Activated CD4-positive, alpha-beta T cell treated with anti-CD3 and anti-CD28 coated beads for 4 hours (primary cell): ENCODE measurements at regions not wholly inside any gene's neighbourhood (a gene's known extent, or its start where the extent isn't known, plus 50 kb on each side); places are given as distances from the start of the nearest gene placed in this dataset.

Source experiments
- DNase-seq, 2 donors: peaks; one replicate each; pipeline ENCODE4 v3.0.0-alpha.2; 2020

DNA sequence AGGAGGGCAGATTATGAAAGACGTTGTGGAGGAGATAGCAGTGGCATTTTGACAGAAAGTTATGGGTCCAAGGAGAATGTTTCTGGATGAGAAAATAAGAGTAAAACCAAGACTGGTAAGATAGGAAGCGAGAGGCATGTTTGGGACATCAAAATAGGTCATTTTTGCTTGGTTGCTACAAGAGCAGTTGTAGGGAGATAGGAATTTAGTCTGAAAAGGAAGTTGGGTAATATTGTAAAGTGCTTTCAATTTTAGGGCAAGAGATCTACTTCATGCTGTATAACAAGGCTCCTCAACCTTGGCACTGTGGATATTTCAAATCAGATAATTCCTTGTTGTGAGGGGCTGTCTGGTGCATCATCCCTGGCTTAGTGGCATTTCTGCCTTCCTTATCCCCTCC lies 118.0 kb upstream of the DPH6 start:
- no peak for DNase-seq

DNA sequence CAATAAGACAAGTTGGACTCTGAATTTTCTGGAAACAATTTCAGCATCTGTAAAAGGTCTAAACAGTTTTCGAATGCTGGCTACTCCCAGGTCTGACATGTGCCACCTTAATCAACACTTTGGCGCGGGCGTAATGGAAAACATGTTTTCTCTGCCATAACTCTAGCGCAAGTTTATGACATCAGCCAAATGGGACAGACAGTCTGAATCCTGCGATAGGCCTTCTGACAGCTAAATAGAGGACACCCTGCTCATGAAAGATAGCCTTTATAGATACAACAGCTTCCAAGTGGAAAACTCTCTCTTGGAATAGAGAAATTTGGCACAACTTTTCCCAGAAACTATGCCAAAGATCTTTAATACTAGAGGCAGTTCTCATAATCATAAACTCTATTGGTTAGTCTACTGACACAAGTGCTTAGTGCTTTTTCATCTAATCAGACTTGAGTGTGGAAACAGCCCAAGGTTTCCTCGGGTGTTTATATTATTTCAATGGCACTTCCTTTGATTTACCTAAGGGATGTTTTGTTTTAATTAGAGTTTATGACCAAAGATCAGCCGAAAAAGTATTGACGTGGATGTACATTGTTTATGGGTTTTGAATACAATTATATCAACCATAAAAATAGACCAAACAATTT lies 120.1 kb upstream of the DPH6 start:
- no peak for DNase-seq

DNA sequence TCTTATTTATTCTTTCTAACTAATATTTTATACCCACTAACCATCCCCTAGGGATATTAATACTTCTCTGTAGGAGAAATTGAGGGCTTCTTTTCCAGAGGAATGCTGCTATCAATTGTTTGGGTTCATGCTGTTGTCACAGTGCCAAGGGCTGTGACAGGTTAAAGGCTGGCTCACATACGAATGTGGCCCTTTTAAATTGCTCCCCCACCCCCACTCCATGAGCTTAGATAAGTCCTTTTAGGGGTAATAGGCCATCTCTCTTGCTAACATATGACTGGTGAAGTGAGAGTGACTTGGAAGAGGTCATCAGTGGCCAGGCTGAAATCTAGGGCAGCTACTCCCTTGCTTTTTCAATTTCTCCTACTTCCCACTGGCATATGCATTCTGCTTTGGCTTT lies 121.9 kb upstream of the DPH6 start:
- DNase-seq, result no peak

DNA sequence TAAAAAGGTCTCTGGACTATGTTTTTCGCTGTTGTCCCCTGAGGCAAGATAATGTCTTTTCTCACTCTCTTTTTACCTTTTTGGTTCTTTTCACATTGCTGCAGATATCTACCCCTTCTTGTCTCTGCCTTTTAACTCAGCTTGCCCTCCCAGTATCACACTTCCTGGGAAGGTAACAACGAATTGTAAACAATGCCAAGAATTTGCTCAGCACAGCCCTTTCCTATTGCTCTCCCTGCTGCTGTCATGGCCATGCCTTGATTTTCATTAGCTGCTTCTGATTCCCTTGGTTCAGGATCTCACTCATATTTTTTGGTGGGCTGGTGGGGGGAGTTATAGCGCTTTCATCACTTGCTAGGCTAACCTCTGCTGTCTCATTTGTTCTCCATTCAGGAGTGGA lies 123.1 kb upstream of the DPH6 start:
- DNase-seq, result no peak

DNA sequence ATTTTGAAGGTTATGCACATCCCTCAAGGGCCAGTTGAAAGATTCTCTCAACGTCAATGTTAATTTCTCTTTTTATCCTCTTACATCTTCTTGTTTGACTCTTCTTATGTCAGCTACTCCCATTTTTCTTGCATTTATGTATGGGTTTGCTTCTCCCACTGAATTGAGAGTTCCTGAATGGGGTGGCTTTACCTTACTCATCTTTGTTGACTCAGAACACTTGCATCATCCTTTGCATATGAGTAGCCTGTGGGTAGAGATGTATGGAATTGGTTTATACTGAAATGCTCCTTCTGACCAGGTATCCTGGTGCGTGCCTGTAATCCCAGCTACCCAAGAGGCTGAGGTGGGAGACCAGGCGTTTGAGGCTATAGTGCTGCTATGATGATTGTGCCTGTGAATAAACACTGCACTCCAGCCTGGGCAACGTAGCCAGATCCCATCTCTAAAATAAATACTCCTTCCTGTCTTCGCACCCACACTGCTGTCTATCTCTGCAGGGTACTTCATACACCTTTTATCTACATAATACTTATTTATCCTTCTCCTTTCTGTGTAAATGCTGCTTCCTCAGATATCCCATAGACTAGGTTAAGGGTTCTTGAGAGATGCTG lies 123.6 kb upstream of the DPH6 start:
- no peak for DNase-seq

DNA sequence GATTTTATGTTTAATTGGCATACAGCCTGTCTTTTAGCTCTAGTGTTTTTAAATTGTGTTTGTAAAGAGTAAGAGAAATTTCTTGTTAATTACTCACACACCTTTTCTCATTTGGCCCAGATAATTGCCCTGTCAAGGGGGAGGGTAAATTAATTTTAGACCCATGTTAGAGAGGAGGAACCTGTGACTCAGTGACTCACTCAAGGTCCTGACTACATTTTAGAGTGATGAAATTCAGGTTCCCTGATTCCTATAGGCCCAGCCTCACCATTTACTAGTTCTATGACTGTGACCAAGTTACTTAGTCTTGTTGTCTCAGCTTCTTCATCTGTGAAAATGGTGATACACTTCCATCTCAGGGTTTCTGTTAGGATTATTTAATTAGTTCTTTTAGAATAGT lies 125.2 kb upstream of the DPH6 start:
- no peak for DNase-seq

DNA sequence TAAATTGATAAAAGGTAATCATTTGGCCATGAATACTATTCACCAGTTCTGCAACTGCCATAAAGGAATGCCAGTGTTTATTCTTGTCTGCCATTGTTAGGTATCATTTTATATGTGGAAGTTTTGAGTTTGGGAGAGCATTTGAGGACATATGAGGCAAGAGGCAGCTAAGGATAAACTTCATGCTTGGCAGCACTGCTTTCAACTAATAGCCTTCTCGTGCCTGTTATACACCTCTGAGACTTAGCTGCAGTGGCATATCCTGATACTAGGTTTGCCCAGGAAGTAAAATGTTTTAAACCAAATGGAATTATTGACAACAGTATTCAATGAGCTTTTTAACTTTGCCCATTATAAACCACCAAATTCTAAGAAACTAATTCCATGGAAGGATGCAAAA lies 126.0 kb upstream of the DPH6 start:
- DNase-seq, result no peak

DNA sequence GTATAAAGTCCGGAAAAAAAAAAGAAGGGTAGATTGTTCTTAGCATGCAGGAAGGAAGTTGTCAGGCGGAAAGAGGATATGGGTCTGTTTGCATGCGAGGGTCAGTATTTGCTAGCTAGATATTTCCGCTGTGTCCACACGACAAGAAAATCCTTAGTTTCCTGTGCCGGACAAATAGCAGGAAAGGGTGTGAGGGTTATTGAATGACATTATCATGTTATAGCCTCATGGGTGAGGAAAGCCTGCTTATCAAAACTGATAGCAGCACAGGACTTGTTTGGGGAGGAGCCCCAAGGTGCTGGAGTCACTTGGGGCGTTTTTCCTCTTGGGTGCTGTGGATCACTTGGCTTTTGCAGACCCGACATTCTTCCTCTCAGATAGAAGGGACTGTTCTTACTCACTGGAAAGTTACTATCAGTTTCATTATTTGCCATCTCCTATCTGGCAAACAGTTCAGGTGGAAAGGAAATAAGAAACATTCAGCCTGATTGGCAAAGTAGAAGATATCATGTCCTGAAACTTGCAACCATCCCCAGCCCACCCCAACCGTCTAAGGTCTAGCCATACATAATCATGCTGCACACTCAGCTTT lies 127.2 kb upstream of the DPH6 start:
- no peak for DNase-seq

DNA sequence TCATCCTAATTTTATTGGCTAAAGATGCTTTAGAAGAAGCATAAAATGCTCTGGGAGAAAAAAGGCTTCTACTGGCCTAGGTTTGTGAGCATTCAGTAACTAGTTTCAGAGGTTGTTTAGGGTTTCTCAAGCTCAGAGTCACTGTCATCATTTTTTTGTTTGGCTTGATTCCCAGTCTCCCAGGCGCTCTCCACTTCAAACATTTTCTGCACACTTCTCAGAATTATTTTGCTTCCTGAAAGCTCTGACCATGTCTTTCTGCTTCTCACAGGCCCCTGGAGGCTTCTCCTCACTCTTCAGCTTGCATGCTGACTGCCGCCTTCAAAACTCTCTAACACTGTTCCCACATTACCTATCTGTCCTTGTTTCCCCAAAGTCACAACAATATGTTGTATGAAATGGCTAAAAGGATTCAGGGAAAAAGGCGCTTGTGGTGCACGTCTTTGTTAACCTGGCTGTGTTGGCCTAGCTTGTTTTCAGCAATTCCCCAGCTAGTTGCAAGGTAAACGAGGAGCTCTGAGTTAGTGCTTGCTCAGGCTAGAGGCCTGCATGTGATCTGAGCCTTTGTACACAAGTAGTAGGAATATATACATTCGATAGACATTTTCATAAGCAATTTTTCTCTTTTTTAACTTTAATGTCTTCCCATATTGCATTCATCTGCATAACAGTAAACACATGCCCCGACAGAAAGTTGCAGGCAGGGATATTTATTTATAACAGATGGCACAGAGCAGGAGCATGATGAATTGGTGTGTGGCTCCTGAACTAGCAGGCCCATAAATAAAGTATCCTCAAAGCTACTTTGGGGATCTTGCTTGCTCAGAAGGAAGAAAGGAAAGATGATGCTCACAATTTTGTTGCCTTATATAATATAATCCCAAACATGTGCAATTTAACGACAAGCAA lies 129.2 kb upstream of the DPH6 start:
- DNase-seq, result no peak

DNA sequence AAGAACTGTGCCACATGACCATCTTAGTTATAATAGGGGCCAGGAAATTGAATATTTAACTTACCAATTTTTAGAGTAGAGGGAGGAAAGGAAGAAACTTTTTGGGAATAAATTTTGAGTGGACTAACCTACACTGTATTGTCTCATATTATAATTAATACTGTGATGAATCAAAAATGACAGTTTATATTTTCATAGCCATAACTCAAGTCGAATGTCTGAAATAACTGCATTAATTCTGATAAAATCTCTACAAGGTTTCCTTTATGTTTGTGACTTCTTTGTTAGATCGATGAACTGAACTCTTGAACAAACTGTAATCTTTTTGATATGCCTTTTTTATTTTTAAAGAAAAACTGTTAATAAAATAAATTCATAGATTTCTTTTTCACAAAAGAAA lies 132.8 kb upstream of the DPH6 start:
- DNase-seq, result no peak

DNA sequence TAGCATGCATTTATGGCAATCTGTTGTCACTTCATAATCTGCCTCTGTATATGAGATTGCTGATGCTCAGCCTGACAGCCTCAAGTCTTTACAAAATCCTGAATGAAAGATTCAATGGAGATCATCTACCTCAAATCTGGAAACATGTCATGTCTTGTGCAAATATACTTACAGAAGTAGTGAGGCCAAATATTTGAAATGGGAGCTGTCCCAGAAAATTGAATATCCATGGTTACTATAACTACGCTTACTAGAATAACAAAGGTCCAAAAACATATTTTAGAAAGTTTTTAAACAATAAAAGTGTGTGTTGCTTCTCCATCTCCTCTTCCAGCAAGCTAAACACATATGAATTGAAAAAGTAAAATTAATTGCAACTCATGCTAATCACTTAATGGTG lies 133.2 kb upstream of the DPH6 start:
- DNase-seq, result no peak

DNA sequence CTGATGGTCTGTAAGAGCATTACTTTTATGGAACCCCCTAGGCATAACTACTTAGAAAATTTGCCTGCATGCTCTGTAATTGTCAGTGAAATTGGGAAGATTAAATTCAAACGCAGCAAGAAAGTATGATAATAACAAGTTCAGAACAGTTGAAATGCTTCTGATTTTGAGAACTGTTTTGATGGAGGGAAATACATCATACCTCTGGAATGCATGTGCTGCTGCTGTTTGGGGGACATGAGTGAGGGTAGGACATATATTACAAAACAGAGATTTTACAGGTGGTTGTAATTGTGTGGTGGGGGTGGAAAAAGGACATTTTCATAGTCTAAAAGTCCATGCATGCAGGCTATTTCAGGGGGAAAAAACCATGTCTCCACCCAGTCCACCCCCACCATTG lies 135.0 kb upstream of the DPH6 start:
- no peak for DNase-seq

DNA sequence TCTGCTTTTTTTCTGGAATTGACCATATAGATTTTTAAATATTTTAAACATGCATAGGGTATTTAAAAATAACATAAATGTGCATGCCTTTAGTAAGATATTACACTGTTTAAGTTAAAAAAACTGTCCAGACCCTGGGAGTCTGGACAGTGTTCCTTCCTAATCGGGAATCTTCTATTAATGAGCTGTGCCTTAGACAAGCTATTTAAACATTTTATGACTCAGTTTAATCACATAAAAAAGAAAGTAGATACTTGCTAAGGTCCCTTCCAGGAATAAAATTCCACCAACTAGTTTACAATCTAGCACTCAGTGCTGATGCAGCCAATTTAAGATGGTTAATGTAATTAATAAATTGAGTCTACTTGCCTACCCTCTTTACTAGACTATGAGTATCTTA lies 140.4 kb upstream of the DPH6 start:
- no peak for DNase-seq

DNA sequence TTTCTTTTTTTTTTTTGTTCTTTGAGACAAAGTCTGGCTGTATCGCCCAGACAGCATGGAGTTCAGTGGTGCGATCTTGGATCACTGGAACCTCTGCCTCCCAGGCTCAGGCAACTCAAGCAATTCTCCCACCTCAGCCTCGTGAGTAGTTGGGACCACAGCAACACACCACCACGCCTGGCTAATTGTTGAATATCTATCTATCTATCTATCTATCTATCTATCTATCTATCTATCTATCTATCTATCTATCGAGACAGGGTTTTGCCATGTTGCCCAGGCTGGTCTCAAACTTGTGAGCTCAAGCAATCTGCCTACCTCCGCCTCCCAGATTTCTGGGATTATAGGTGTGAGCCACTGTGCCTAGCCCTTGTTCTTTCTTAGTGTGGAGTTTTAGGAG lies 143.3 kb upstream of the DPH6 start:
- DNase-seq, result no peak

DNA sequence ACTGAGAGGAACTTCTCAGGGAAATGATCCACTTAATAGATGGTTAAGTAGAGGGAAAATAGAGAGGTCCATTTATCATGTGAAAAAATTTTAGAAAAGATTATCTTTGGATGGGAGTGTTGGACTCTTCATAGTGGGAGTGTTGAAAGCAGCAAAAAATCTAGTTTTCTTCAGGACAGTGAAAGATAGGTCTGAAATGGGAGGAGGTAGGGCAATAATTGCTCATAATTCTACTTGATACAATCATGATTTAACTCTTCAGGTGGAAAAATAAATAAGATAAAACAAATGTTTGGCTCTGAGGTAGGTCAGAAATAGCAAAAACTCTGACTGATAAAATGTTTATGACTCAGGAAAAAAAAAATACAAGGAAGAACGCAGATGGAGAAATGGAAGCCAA lies 144.1 kb upstream of the DPH6 start:
- no peak for DNase-seq

DNA sequence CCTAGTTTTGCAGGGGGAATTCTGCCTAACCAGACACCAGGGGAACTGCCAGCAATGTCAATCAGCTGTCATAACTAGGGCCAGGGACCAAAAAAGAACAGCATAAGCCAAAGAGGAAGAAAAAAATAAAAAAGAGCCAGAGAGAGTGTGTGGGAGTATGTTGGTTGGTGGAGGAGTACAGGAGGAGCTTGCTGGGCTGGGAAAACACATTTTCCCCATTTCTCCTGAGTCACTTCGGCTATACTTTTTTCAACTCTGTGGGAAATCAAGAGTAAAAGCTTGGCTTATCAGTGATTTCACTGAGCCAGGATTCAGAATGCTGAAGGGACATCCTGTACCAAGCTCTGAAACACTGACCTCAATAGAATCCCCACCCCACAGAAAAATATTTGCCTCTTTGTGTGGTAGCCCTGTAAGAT lies 144.7 kb upstream of the DPH6 start:
- DNase-seq, result no peak

DNA sequence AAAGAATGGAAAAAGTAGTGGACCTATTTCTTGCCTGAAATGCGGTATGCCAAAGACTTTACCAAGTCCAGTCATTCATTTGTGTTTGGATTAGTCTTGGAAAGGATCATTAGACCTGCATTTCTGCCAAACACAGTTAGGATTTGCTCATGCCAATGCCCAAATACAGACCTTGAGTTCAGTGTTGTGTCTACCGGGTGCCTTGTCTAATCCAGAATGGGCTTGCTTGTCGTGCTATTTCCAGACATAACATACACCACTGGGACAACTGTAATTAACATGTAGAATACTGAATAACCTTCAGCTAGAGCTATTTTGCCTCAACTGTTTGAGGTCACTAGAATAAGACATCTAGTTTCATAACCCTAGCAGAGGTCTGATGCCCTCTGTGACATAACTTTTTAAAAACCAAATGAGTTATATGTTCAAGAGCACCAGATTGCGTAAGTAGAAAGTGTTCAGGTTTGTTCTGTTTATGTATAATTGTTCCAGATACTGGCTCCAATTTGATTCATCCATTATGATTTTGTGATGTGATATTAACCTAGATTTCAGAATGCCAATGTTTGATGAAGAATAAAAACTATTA lies 145.3 kb upstream of the DPH6 start:
- DNase-seq, result no peak

DNA sequence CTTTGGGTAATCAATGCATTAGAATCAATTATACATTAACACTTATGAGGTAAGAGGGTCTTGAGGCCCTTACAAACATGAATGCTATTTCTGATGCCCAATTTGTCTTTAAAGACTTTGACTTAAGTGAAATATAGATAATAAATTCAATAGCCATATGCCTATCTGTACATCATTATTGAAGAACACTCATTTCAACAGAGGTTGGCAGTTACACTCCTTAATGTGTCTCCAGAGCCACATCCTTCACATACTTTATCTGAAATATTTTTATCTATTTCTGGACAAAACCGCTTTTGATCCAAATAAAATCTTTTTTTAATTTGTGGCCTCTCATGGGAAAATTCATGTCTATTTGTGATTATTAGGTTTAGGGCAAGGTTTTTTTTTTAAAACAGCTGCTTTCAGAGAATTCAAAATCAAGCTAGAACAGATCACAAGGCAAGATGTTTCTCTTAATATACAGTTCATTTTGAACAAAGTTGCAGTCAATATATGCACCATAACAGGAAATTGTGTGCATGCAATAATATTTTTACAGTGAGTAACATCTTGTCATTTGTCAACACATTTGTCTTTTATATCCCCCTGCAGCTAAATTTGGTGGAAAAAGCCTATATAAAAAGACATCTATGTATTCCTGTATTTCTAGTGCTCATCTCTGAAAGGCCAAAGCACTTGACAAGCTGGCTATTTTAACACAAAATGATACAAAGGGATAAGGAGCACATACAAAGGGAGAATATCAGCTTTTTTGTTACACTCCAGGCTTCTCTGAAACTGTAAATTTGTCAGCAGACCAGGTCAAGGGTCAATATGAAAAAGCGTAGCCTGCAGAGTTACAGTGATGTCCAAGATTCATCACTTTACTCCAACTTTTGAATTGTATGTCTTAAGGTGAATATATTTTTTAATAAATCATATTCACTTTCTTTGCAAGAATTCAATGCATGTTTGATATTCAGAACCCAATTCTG lies 146.2 kb upstream of the DPH6 start:
- no peak for DNase-seq

DNA sequence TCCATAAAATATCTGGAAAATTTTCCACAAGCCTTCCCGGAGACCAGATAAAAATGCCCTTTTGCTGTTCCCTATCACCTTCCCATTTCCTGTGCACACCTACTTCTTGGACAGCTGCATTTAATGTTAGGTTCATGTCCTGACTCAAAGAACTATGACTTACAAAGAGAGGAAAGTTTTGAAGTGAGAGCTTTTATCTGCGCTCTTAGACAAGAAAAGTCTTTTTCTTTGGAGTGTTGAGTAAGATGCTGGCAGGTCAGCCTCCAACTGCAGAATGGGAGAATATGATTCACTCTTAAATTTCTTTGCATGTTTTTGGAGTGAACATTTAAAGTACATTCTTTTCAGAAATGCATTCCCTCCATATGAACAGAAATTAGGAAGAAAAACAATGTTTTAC lies 147.3 kb upstream of the DPH6 start:
- DNase-seq, result no peak

DNA sequence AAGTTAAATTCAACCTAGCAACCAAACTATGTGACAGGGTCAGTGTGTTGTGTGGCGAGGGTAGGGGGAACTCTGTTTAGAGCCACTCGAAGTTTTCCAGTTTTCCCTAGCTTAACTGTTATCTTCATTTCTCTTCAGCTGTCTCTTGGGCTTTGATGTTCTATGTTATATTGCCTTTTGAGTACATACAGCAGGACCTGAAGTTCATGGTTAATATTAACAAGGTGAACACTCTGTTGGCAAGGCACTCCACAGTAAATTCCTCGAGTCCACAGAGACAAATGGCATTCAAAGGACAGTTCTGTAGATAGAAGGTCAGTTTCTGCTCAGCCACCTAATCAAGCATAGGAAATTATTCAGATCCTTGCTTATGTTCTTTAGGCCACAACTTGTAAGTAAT lies 147.9 kb upstream of the DPH6 start:
- no peak for DNase-seq

DNA sequence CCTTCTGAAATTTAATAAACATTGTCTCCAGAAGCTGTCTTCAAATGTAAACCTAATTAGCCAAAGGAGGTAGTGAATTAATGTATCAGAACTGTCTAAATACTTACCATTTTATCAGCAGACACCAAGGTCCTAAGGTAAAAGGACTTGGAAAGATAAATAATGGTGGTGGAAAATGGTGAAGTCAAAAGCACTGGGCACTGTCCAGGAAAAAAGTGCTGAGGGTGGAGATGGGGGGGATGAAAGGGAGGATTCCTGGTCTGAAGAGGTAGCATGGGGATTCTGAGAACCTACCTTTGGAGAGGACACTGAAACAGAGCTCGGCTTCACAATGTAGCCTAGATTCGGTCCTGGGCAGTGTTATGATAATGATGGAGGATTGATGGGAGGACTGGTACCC lies 149.0 kb upstream of the DPH6 start:
- DNase-seq, result no peak

DNA sequence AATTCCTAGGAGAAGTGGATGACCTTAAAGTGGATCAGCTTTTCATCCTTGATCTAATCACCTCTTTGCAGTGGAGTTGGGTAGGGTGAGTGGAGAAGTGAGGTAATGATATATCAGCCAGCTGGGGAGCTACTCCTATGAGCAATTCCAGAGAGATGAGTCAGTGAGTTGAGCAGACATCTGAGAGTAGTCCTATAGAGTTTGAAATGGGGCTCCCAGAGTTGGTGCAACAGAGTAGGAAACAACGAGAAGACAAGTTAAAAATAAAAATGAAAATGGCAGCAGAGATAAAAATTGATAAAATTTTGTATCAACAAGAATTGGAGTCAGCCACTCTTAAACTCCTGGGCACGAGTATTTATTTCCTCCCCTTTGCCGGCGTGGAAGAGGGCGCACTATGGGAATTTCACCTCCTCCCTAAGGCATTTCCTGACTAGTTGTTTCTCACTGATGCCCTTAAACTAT lies 150.8 kb upstream of the DPH6 start:
- DNase-seq, result no peak
